SU-DHL-6 (cell line): ENCODE measurements at regions not wholly inside any gene's neighbourhood (a gene's known extent, or its start where the extent isn't known, plus 50 kb on each side); places are given as distances from the start of the nearest gene placed in this dataset.
A peak's percentile ranks its signal among the peaks of the same experiment; 100 is the strongest.

Experiments
- H2AFZ ChIP-seq: fragments of 200-600 bp; sonication (generic); 2 replicates; pipeline ENCODE4 v1.6.1; 2014; ENCODE audit warnings: low read depth, mild to moderate bottlenecking, moderate library complexity, mixed read lengths, antibody characterized with exemption, low read length; ENCODE audit not compliant: severe bottlenecking
- H3F3A ChIP-seq: fragments of 200-600 bp; shearing (Covaris generic); 2 replicates; pipeline ENCODE4 v1.6.0; 2016; ENCODE audit warnings: antibody characterized with exemption, mild to moderate bottlenecking; ENCODE audit not compliant: insufficient read depth
- H3K27ac ChIP-seq: fragments of 200-600 bp; sonication (generic); 2 replicates; pipeline ENCODE4 v1.5.1; 2016; ENCODE audit warnings: low read depth, mild to moderate bottlenecking, low read length, moderate library complexity, mixed read lengths
- H3K27me3 ChIP-seq: fragments of 200-600 bp; sonication (generic), shearing (Covaris generic); 2 replicates; pipeline ENCODE4 v1.6.0; 2014; ENCODE audit warnings: mild to moderate bottlenecking, low read length
- H3K36me3 ChIP-seq: fragments of 200-600 bp; sonication (generic); 2 replicates; pipeline ENCODE4 v1.6.1; 2014; ENCODE audit warnings: mild to moderate bottlenecking, low read length, mixed read lengths
- H3K4me2 ChIP-seq: fragments of 300-600, 200-600 bp; shearing (Covaris generic), sonication (generic); 2 replicates; pipeline ENCODE4 v1.6.0; 2014; ENCODE audit warnings: low read length, low read depth, mild to moderate bottlenecking; ENCODE audit not compliant: poor library complexity, severe bottlenecking
- H3K4me3 ChIP-seq: fragments of 200-600 bp; sonication (generic); 2 replicates; pipeline ENCODE4 v1.5.1; 2014; ENCODE audit warnings: antibody characterized with exemption, low read length, mild to moderate bottlenecking, mixed read lengths; ENCODE audit not compliant: insufficient read depth, poor library complexity, severe bottlenecking
- H3K79me2 ChIP-seq: fragments of 200-600 bp; sonication (generic); 2 replicates; pipeline ENCODE4 v1.6.1; 2014; ENCODE audit warnings: mild to moderate bottlenecking, low read length, moderate library complexity; ENCODE audit not compliant: insufficient read depth
- H3K9ac ChIP-seq: fragments of 200-600 bp; sonication (generic); 2 replicates; pipeline ENCODE4 v1.7.0; 2014; ENCODE audit warnings: mild to moderate bottlenecking, low read length
- H3K9me2 ChIP-seq: fragments of 200-600 bp; sonication (generic); replicated peaks from 2 replicates; pipeline ENCODE4 v1.6.1; 2014; ENCODE audit warnings: low read length; ENCODE audit not compliant: insufficient read depth
- H3K9me3 ChIP-seq: fragments of 200-600 bp; sonication (generic); 2 replicates; pipeline ENCODE4 v1.6.1; 2014; ENCODE audit warnings: low read length, mixed read lengths; ENCODE audit not compliant: insufficient read depth
- H4K20me1 ChIP-seq: fragments of 200-600 bp; sonication (generic); 2 replicates; pipeline ENCODE4 v1.6.1; 2014; ENCODE audit warnings: low read depth, mild to moderate bottlenecking, antibody characterized with exemption, low read length, moderate library complexity, mixed read lengths
- CTCF ChIP-seq: fragments of 200-600 bp; sonication (generic); IDR thresholded peaks from one replicate; pipeline ENCODE4 v1.5.1; 2017; ENCODE audit warnings: antibody characterized with exemption, mild to moderate bottlenecking, low read length, moderate library complexity; ENCODE audit not compliant: insufficient read depth, poor library complexity, severe bottlenecking
- EZH2phosphoT487 ChIP-seq: fragments of 200-600 bp; sonication (generic), shearing (Covaris generic); conservative IDR thresholded peaks from 2 replicates; pipeline ENCODE4 v1.6.1; 2018; ENCODE audit warnings: mild to moderate bottlenecking, antibody characterized with exemption, low read length, moderate library complexity, mixed read lengths

GRCh38 chr1:55376897-55377296 is 161.7 kb upstream of the USP24 start:
- TF ChIP-seq CTCF: no peak
- TF ChIP-seq EZH2phosphoT487: no peak
- Histone ChIP-seq H3K9me2 (no peaks in the 10 kb centered on the region), H3K4me2 (no peak overlapping the region), H3K27ac (no peak overlapping the region), H3K79me2 (no peaks in the 10 kb centered on the region), H4K20me1 (no peaks in the 10 kb centered on the region), H3K9ac (no peak overlapping the region), H2AFZ (no peak overlapping the region), H3K36me3 (no peaks in the 10 kb centered on the region), H3K4me3 (no peak overlapping the region), H3K27me3 (no peaks in the 10 kb centered on the region), H3K9me3 (no peaks in the 10 kb centered on the region), H3F3A (no peaks in the 10 kb centered on the region)

- H3K4me2 ChIP-seq: no peak overlapping the region
- H3K4me3 ChIP-seq: no peak overlapping the region
- no peaks in the 10 kb centered on the region for H3F3A ChIP-seq
- H3K27me3 ChIP-seq: no peaks in the 10 kb centered on the region
- H3K9me2 ChIP-seq: no peaks in the 10 kb centered on the region
- H3K9ac ChIP-seq: no peak overlapping the region
- H3K79me2 ChIP-seq: no peaks in the 10 kb centered on the region
- TF ChIP-seq EZH2phosphoT487 (no peak), CTCF (peak; percentile 67)
- H4K20me1 ChIP-seq: no peaks in the 10 kb centered on the region
- no peaks in the 10 kb centered on the region for H3K9me3 ChIP-seq
- no peak overlapping the region for H3K27ac ChIP-seq
- no peak overlapping the region for H2AFZ ChIP-seq
- H3K36me3 ChIP-seq: no peaks in the 10 kb centered on the region
These were observed 160.6 kb upstream of the USP24 start for GRCh38 chr1:55375617-55376258.

GRCh38 chr1:55374801-55375616 is 159.8 kb upstream of the USP24 start:
- H3K79me2 ChIP-seq: no peaks in the 10 kb centered on the region
- H3F3A ChIP-seq: no peaks in the 10 kb centered on the region
- H3K4me3 ChIP-seq: no peak overlapping the region
- H3K9ac ChIP-seq: no peak overlapping the region
- no peaks in the 10 kb centered on the region for H3K9me3 ChIP-seq
- TF ChIP-seq CTCF: no peak
- TF ChIP-seq EZH2phosphoT487: no peak
- H3K9me2 ChIP-seq: no peaks in the 10 kb centered on the region
- H4K20me1 ChIP-seq: no peaks in the 10 kb centered on the region
- H3K27me3 ChIP-seq: no peaks in the 10 kb centered on the region
- no peaks in the 10 kb centered on the region for H3K36me3 ChIP-seq
- H3K27ac ChIP-seq: no peak overlapping the region
- H3K4me2 ChIP-seq: no peak overlapping the region
- no peak overlapping the region for H2AFZ ChIP-seq
